H1 (cell line): ENCODE measurements at regions not wholly inside any gene's neighbourhood (a gene's known extent, or its start where the extent isn't known, plus 50 kb on each side); places are given as distances from the start of the nearest gene placed in this dataset.

Source experiments
- CTBP2 ChIP-seq: IDR thresholded peaks from 2 replicates; pipeline ENCODE4 v1.7.0; 2011; ENCODE audit warnings: borderline replicate concordance, mild to moderate bottlenecking, moderate library complexity, mixed read lengths, low read length; ENCODE audit not compliant: insufficient read depth, insufficient read length
- POLR2AphosphoS5 ChIP-seq: IDR thresholded peaks from 2 replicates; pipeline ENCODE4 v1.6.1; 2011; ENCODE audit warnings: low read depth, low read length
- SIN3A ChIP-seq, 2 experiments: IDR thresholded peaks in 1 of 2; conservative IDR thresholded peaks in 1 of 2; 2 replicates each; pipeline ENCODE4 v1.6.1; 2011 to 2012; ENCODE audit warnings: low read length in 2 of 2, improper control_type of control experiment in 1 of 2, low read depth in 1 of 2, mild to moderate bottlenecking in 1 of 2
- YY1 ChIP-seq: IDR thresholded peaks from 2 replicates; pipeline ENCODE4 v1.6.1; 2011; ENCODE audit warnings: low read depth, mild to moderate bottlenecking, low read length
- TF ChIP-seq, protein P1 (sequence below): IDR thresholded peaks from 2 replicates; pipeline ENCODE4 v1.6.1; 2012; ENCODE audit warnings: inconsistent platforms

DNA sequence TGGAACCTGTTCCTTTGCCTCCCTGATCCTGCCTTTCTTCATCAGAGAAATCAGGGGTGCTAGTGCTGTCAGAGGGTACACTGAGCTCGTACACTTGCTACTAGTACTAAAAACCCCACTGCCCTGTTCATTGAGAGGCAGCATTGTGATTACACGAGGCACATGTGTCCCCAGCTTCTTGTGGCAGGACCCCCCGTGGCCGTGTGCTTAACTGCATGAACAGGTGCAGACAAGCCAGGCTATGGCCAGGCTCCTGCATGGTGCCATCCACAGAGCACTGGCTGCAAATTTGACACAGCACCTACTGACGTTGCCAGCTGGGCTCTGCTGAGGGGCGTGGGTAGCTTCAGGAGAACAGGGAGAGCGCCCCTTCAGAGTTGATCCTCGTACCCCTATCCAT, 248.4 kb downstream of the GLI2 start (continued):
- TF ChIP-seq CTBP2 (no peak), POLR2AphosphoS5 (no peak), YY1 (no peak), SIN3A (conservative IDR thresholded peaks at IDR 0.05 in 1 of 2, IDR thresholded peaks at IDR 0.05 in 1 of 2; ENCODE audit: low read depth in 1 of 2, low read length in 2 of 2) (no peak)
- TF ChIP-seq, protein P1, sequence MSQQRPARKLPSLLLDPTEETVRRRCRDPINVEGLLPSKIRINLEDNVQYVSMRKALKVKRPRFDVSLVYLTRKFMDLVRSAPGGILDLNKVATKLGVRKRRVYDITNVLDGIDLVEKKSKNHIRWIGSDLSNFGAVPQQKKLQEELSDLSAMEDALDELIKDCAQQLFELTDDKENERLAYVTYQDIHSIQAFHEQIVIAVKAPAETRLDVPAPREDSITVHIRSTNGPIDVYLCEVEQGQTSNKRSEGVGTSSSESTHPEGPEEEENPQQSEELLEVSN, result no peak
